Endothelial cell (in vitro differentiated cells): ENCODE measurements at regions not wholly inside any gene's neighbourhood (a gene's known extent, or its start where the extent isn't known, plus 50 kb on each side); places are given as distances from the start of the nearest gene placed in this dataset.

ENCODE experiments used
- DNase-seq: peaks from one replicate; pipeline ENCODE4 v3.0.0; 2021; ENCODE audit warnings: low spot score
- H3K27ac Mint-ChIP-seq: one replicate; pipeline ENCODE4 v1.8.0; 2021; ENCODE audit warnings: mixed read lengths, inconsistent platforms; ENCODE audit not compliant: unreplicated experiment
- H3K27me3 Mint-ChIP-seq: one replicate; pipeline ENCODE4 v1.8.0; 2021; ENCODE audit warnings: mild to moderate bottlenecking, moderate library complexity, mixed read lengths, inconsistent platforms; ENCODE audit not compliant: unreplicated experiment
- H3K36me3 Mint-ChIP-seq: one replicate; pipeline ENCODE4 v1.8.0; 2021; ENCODE audit warnings: mild to moderate bottlenecking, low read depth, mixed read lengths, inconsistent platforms; ENCODE audit not compliant: unreplicated experiment
- H3K4me1 Mint-ChIP-seq: one replicate; pipeline ENCODE4 v1.8.0; 2021; ENCODE audit warnings: mild to moderate bottlenecking, mixed read lengths, inconsistent platforms; ENCODE audit not compliant: unreplicated experiment
- H3K4me3 Mint-ChIP-seq: one replicate; pipeline ENCODE4 v1.8.0; 2021; ENCODE audit warnings: mild to moderate bottlenecking, mixed read lengths, inconsistent platforms; ENCODE audit not compliant: unreplicated experiment
- H3K9me3 Mint-ChIP-seq: one replicate; pipeline ENCODE4 v1.8.0; 2021; ENCODE audit warnings: mixed read lengths, inconsistent platforms; ENCODE audit not compliant: unreplicated experiment
- TF ChIP-seq, protein P1 (sequence below): fragments of 200-600 bp; sonication (generic); IDR thresholded peaks from one replicate; pipeline ENCODE4 v1.5.0; 2021; ENCODE audit warnings: antibody characterized with exemption; ENCODE audit not compliant: unreplicated experiment

GRCh38 chr2:84283506-84283905 lies 175.6 kb downstream of the SUCLG1 start:
- Mint-ChIP-seq H3K4me1 (no peaks in the 10 kb centered on the region), H3K36me3 (no peaks in the 10 kb centered on the region), H3K27ac (no peak overlapping the region), H3K27me3 (no peaks in the 10 kb centered on the region), H3K4me3 (no peak overlapping the region), H3K9me3 (no peaks in the 10 kb centered on the region)
- TF ChIP-seq, protein P1, sequence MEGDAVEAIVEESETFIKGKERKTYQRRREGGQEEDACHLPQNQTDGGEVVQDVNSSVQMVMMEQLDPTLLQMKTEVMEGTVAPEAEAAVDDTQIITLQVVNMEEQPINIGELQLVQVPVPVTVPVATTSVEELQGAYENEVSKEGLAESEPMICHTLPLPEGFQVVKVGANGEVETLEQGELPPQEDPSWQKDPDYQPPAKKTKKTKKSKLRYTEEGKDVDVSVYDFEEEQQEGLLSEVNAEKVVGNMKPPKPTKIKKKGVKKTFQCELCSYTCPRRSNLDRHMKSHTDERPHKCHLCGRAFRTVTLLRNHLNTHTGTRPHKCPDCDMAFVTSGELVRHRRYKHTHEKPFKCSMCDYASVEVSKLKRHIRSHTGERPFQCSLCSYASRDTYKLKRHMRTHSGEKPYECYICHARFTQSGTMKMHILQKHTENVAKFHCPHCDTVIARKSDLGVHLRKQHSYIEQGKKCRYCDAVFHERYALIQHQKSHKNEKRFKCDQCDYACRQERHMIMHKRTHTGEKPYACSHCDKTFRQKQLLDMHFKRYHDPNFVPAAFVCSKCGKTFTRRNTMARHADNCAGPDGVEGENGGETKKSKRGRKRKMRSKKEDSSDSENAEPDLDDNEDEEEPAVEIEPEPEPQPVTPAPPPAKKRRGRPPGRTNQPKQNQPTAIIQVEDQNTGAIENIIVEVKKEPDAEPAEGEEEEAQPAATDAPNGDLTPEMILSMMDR: no peak
- DNase-seq: no peak

DNA sequence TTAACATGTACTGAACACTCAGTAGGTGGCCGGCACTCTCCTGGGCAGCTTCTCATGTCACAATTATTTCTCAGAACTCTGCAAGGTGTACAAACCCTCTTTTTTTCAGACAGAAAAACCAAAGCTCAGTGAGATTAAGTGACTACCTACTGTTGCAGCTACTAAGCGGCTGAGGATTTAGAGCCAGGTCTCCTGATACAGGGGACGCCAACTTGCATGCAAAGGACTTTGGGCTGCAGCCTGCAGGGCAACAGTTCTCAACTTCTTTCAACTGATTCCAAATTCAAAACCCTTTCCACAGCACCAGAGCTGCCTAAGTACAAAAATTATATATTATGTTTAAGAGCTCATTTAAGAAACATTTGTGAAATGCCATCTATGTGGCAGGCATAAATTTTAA lies 177.6 kb downstream of the SUCLG1 start:
- H3K36me3 Mint-ChIP-seq: no peaks in the 10 kb centered on the region
- no peaks in the 10 kb centered on the region for H3K4me1 Mint-ChIP-seq
- no peaks in the 10 kb centered on the region for H3K9me3 Mint-ChIP-seq

DNA sequence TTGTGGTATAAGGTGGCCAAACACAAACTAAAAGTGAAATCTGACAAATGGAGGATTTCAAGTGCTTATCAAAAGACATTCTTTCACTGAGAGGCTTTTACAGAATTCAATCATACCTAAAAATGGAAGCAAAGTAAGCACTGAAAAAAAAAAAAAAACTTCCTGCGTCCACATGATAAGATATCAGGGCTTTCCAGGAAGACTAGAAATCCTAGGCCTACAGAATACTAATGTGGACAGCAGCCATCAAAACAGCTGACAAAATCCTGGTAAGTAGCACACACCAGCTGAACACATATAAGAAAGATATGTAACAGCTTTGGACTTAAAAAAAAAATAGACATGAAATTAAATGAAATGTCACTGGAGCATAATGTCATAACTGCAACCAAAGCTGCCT lies 178.2 kb downstream of the SUCLG1 start:
- Mint-ChIP-seq H3K27ac (no peak overlapping the region), H3K9me3 (no peaks in the 10 kb centered on the region), H3K36me3 (no peaks in the 10 kb centered on the region), H3K4me1 (no peaks in the 10 kb centered on the region), H3K27me3 (no peaks in the 10 kb centered on the region), H3K4me3 (no peak overlapping the region)
- TF ChIP-seq, protein P1: no peak
- DNase-seq: no peak

More for the DNA sequence above, 177.6 kb downstream of the SUCLG1 start:
- no peak for DNase-seq
- Mint-ChIP-seq H3K27ac (no peak overlapping the region), H3K27me3 (no peaks in the 10 kb centered on the region), H3K4me3 (no peak overlapping the region)
- TF ChIP-seq, protein P1: no peak

DNA sequence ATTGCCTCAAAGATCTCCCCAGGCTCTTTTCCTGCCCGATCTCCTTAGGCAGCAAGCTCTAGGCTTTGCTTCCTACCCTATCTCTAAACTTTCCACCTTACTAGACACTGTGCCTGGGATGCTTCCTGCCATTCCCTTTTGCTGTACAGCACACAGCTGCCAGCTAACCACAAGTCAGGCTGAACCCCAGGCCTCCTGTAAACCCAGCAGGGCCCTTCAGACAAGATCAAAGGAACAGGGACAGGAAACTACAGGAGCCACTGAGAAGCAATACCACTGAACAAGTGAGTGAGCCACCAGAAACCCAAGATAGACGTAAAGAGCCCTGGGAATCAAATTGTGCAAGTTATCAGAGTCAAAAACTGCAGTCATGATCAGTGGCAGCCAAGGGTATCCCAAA lies 180.7 kb downstream of the SUCLG1 start:
- DNase-seq: no peak
- Mint-ChIP-seq H3K4me3 (no peak overlapping the region), H3K4me1 (no peaks in the 10 kb centered on the region), H3K27ac (no peak overlapping the region), H3K9me3 (no peaks in the 10 kb centered on the region), H3K36me3 (no peaks in the 10 kb centered on the region), H3K27me3 (peaks cover 3% of the 10 kb centered on the region)
- TF ChIP-seq, protein P1: no peak

GRCh38 chr2:84276590-84277255 lies 182.4 kb downstream of the SUCLG1 start:
- H3K36me3 Mint-ChIP-seq: no peaks in the 10 kb centered on the region
- DNase-seq: no peak
- H3K27ac Mint-ChIP-seq: no peak overlapping the region
- peaks cover 3% of the 10 kb centered on the region for H3K27me3 Mint-ChIP-seq
- H3K4me3 Mint-ChIP-seq: no peak overlapping the region
- H3K4me1 Mint-ChIP-seq: no peaks in the 10 kb centered on the region
- H3K9me3 Mint-ChIP-seq: no peaks in the 10 kb centered on the region
- TF ChIP-seq, protein P1: no peak
